NCI-H524 (cell line): ENCODE measurements at regions not wholly inside any gene's neighbourhood (a gene's known extent, or its start where the extent isn't known, plus 50 kb on each side); places are given as distances from the start of the nearest gene placed in this dataset.
"Not testable (repeated sequence)": the region's sequence is repeated elsewhere in the genome, so short reads cannot be mapped to it uniquely, and the experiment has no call there.

Experiments
- DNase-seq, 2 experiments: peaks; one replicate each; lab custom pipeline; 2025; lab: John Stamatoyannopoulos, UW

- DNase-seq = peak in 1 of 2 experiments; percentile 59
These were observed 1100.7 kb upstream of the MIR17HG start for GRCh38 chr13:90246687-90247345.

GRCh38 chr13:90253806-90254205 lies 1093.7 kb upstream of the MIR17HG start:
- DNase-seq = no peak

- no peak for DNase-seq
These were observed 1093.0 kb upstream of the MIR17HG start for GRCh38 chr13:90254437-90254836.

- no peak for DNase-seq
These were observed 1090.7 kb upstream of the MIR17HG start for GRCh38 chr13:90256746-90257145.

GRCh38 chr13:90258129-90258528 lies 1089.4 kb upstream of the MIR17HG start:
- DNase-seq = no peak

GRCh38 chr13:90261343-90261742 lies 1086.1 kb upstream of the MIR17HG start:
- no peak for DNase-seq

GRCh38 chr13:90270226-90270625 lies 1077.3 kb upstream of the MIR17HG start:
- no peak for DNase-seq

- no peak for DNase-seq
These were observed 1075.1 kb upstream of the MIR17HG start for GRCh38 chr13:90272356-90272755.

- DNase-seq = no peak
These were observed 1071.3 kb upstream of the MIR17HG start for GRCh38 chr13:90276216-90276615.

- DNase-seq = not testable (repeated sequence)
These were observed 1069.3 kb upstream of the MIR17HG start for GRCh38 chr13:90278231-90278630.

GRCh38 chr13:90281709-90282108 lies 1065.8 kb upstream of the MIR17HG start:
- DNase-seq = no peak

- no peak for DNase-seq
These were observed 1060.0 kb upstream of the MIR17HG start for GRCh38 chr13:90287521-90287920.

- DNase-seq = no peak
These were observed 1053.6 kb upstream of the MIR17HG start for GRCh38 chr13:90293793-90294361.

- DNase-seq = no peak
These were observed 1048.2 kb upstream of the MIR17HG start for GRCh38 chr13:90299238-90299637.

GRCh38 chr13:90300015-90300414 lies 1047.5 kb upstream of the MIR17HG start:
- no peak for DNase-seq

- no peak for DNase-seq
These were observed 1045.4 kb upstream of the MIR17HG start for GRCh38 chr13:90302107-90302506.

GRCh38 chr13:90305796-90306195 lies 1041.7 kb upstream of the MIR17HG start:
- no peak for DNase-seq

- DNase-seq = no peak
These were observed 1040.4 kb upstream of the MIR17HG start for GRCh38 chr13:90307136-90307535.

- no peak for DNase-seq
These were observed 1039.2 kb upstream of the MIR17HG start for GRCh38 chr13:90308249-90308648.

- DNase-seq = no peak
These were observed 1035.6 kb upstream of the MIR17HG start for GRCh38 chr13:90311929-90312328.

GRCh38 chr13:90315061-90315460 lies 1032.4 kb upstream of the MIR17HG start:
- no peak for DNase-seq

- DNase-seq = no peak
These were observed 1026.8 kb upstream of the MIR17HG start for GRCh38 chr13:90320664-90321063.

GRCh38 chr13:90321281-90321931 lies 1026.1 kb upstream of the MIR17HG start:
- DNase-seq = no peak
